ENCODE measurements at regions not wholly inside any gene's neighbourhood (a gene's known extent, or its start where the extent isn't known, plus 50 kb on each side); places are given as distances from the start of the nearest gene placed in this dataset.

- TF ChIP-seq ZNF891 (CRISPR knock-in tag; IDR thresholded peaks at IDR 0.05) = no peak
- no peak for TF ChIP-seq HNF4G (IDR thresholded peaks at IDR 0.05; ENCODE audit: borderline replicate concordance, low read depth, low read length)
- TF ChIP-seq HNF4G (CRISPR knock-in tag; IDR thresholded peaks at IDR 0.05; ENCODE audit: borderline replicate concordance, low read depth) = no peak
- no peak for TF ChIP-seq POLR2A (IDR thresholded peaks at IDR 0.05; ENCODE audit: insufficient read depth in 1 of 2, low read depth in 2 of 2, low read length in 2 of 2)
- no peak for TF ChIP-seq CTCF (CRISPR knock-in tag; IDR thresholded peaks at IDR 0.05)
- TF ChIP-seq ASH2L (IDR thresholded peaks at IDR 0.05; ENCODE audit: insufficient read length, low read depth, low read length) = no peak
- TF ChIP-seq FOXM1 (CRISPR knock-in tag; IDR thresholded peaks at IDR 0.05) = no peak
- no peak for TF ChIP-seq SP2 (CRISPR knock-in tag; IDR thresholded peaks at IDR 0.05)
- no peak for TF ChIP-seq ZSCAN29 (CRISPR knock-in tag; conservative IDR thresholded peaks at IDR 0.05)
- no peak for TF ChIP-seq EZH2 (conservative IDR thresholded peaks at IDR 0.05; ENCODE audit: low read depth, low read length)
- no peak for TF ChIP-seq MAFK (conservative IDR thresholded peaks at IDR 0.05 in 1 of 2, IDR thresholded peaks at IDR 0.05 in 1 of 2; ENCODE audit: low read length in 2 of 2)
- TF ChIP-seq, protein P1, sequence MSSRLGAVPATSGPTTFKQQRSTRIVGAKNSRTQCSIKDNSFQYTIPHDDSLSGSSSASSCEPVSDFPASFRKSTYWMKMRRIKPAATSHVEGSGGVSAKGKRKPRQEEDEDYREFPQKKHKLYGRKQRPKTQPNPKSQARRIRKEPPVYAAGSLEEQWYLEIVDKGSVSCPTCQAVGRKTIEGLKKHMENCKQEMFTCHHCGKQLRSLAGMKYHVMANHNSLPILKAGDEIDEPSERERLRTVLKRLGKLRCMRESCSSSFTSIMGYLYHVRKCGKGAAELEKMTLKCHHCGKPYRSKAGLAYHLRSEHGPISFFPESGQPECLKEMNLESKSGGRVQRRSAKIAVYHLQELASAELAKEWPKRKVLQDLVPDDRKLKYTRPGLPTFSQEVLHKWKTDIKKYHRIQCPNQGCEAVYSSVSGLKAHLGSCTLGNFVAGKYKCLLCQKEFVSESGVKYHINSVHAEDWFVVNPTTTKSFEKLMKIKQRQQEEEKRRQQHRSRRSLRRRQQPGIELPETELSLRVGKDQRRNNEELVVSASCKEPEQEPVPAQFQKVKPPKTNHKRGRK (CRISPR knock-in tag; IDR thresholded peaks at IDR 0.05) = no peak
Observed at GRCh38 chr9:107691664-107692063, 202.1 kb upstream of the KLF4 start.

Data from HepG2 (cell line).